ENCODE measurements at regions not wholly inside any gene's neighbourhood (a gene's known extent, or its start where the extent isn't known, plus 50 kb on each side); places are given as distances from the start of the nearest gene placed in this dataset.
A peak's percentile ranks its signal among the peaks of the same experiment; 100 is the strongest.

GRCh38 chr18:22637787-22638186 lies 220.1 kb upstream of the CTAGE1 start:
- Mint-ChIP-seq H3K4me1 (ENCODE audit: low read depth in 2 of 2) (no peaks in the 10 kb centered on the region), H3K4me3 (no peak overlapping the region), H3K27ac (no peak overlapping the region), H3K9me3 (peaks cover 0 to 2% of the 10 kb centered on the region in 2 donors), H3K27me3 (peaks cover 24 to 29% of the 10 kb centered on the region in 2 donors), H3K36me3 (ENCODE audit: insufficient read depth) (no peaks in the 10 kb centered on the region)
- ATAC-seq (replicated peaks) (no peak), DNase-seq (no peak)

- Mint-ChIP-seq H3K9me3 (peaks cover 0 to 2% of the 10 kb centered on the region in 2 donors), H3K36me3 (ENCODE audit: insufficient read depth) (no peaks in the 10 kb centered on the region), H3K27ac (no peak overlapping the region), H3K4me3 (no peak overlapping the region), H3K4me1 (ENCODE audit: low read depth in 2 of 2) (no peaks in the 10 kb centered on the region), H3K27me3 (peaks cover 23 to 33% of the 10 kb centered on the region in 2 donors)
- no peak for ATAC-seq (replicated peaks)
- DNase-seq, result no peak
Observed at GRCh38 chr18:22639026-22639463, 221.3 kb upstream of the CTAGE1 start.

- H3K4me3 Mint-ChIP-seq, result no peak overlapping the region
- DNase-seq (no peak), ATAC-seq (replicated peaks) (no peak)
- H3K4me1 Mint-ChIP-seq (ENCODE audit: low read depth in 2 of 2), result no peaks in the 10 kb centered on the region
- no peaks in the 10 kb centered on the region for H3K36me3 Mint-ChIP-seq (ENCODE audit: insufficient read depth)
- H3K27ac Mint-ChIP-seq, result no peak overlapping the region
- H3K27me3 Mint-ChIP-seq, result peaks cover 18 to 28% of the 10 kb centered on the region in 2 donors
- peaks cover 0 to 2% of the 10 kb centered on the region in 2 donors for H3K9me3 Mint-ChIP-seq
Observed at GRCh38 chr18:22639561-22639960, 221.8 kb upstream of the CTAGE1 start.

GRCh38 chr18:22640281-22640842 lies 222.6 kb upstream of the CTAGE1 start:
- ATAC-seq (replicated peaks) (no peak), DNase-seq (no peak)
- Mint-ChIP-seq H3K36me3 (ENCODE audit: insufficient read depth) (no peaks in the 10 kb centered on the region), H3K27ac (peak overlapping the region in 1 of 2 donors; percentile 65), H3K27me3 (peaks cover 16 to 29% of the 10 kb centered on the region in 2 donors), H3K9me3 (peaks cover 0 to 2% of the 10 kb centered on the region in 2 donors), H3K4me1 (ENCODE audit: low read depth in 2 of 2) (no peaks in the 10 kb centered on the region), H3K4me3 (no peak overlapping the region)

- Mint-ChIP-seq H3K27ac (no peak overlapping the region), H3K9me3 (peaks cover 0 to 2% of the 10 kb centered on the region in 2 donors), H3K4me1 (ENCODE audit: low read depth in 2 of 2) (no peaks in the 10 kb centered on the region), H3K36me3 (ENCODE audit: insufficient read depth) (no peaks in the 10 kb centered on the region), H3K27me3 (peaks cover 7 to 32% of the 10 kb centered on the region in 2 donors), H3K4me3 (no peak overlapping the region)
- no peak for DNase-seq
- ATAC-seq (replicated peaks), result no peak
Observed at GRCh38 chr18:22641958-22642357, 224.2 kb upstream of the CTAGE1 start.

GRCh38 chr18:22643731-22644130 lies 226.0 kb upstream of the CTAGE1 start:
- no peak for ATAC-seq (replicated peaks)
- H3K4me3 Mint-ChIP-seq, result no peak overlapping the region

GRCh38 chr18:22650247-22650646 lies 232.5 kb upstream of the CTAGE1 start:
- H3K27me3 Mint-ChIP-seq, result peaks cover 17 to 26% of the 10 kb centered on the region in 2 donors
- no peak overlapping the region for H3K4me3 Mint-ChIP-seq
- peaks cover 0 to 10% of the 10 kb centered on the region in 2 donors for H3K9me3 Mint-ChIP-seq
- H3K27ac Mint-ChIP-seq, result no peak overlapping the region
- ATAC-seq (replicated peaks) (no peak), DNase-seq (no peak)
- no peaks in the 10 kb centered on the region for H3K4me1 Mint-ChIP-seq (ENCODE audit: low read depth in 2 of 2)
- no peaks in the 10 kb centered on the region for H3K36me3 Mint-ChIP-seq (ENCODE audit: insufficient read depth)

More at GRCh38 chr18:22643731-22644130, 226.0 kb upstream of the CTAGE1 start:
- no peak for DNase-seq
- Mint-ChIP-seq H3K36me3 (ENCODE audit: insufficient read depth) (no peaks in the 10 kb centered on the region), H3K27me3 (peaks cover 0 to 19% of the 10 kb centered on the region in 2 donors), H3K27ac (no peak overlapping the region), H3K9me3 (no peaks in the 10 kb centered on the region), H3K4me1 (ENCODE audit: low read depth in 2 of 2) (no peaks in the 10 kb centered on the region)

- peaks cover 9 to 17% of the 10 kb centered on the region in 2 donors for H3K9me3 Mint-ChIP-seq
Observed at GRCh38 chr18:22657619-22658018, 239.9 kb upstream of the CTAGE1 start.

GRCh38 chr18:22658318-22658717 lies 240.6 kb upstream of the CTAGE1 start:
- DNase-seq (no peak), ATAC-seq (replicated peaks) (no peak)
- peaks cover 30 to 45% of the 10 kb centered on the region in 2 donors for H3K27me3 Mint-ChIP-seq
- no peaks in the 10 kb centered on the region for H3K36me3 Mint-ChIP-seq (ENCODE audit: insufficient read depth)
- no peaks in the 10 kb centered on the region for H3K4me1 Mint-ChIP-seq (ENCODE audit: low read depth in 2 of 2)
- H3K9me3 Mint-ChIP-seq, result peaks cover 11 to 17% of the 10 kb centered on the region in 2 donors
- no peak overlapping the region for H3K27ac Mint-ChIP-seq
- no peak overlapping the region for H3K4me3 Mint-ChIP-seq

More at GRCh38 chr18:22657619-22658018, 239.9 kb upstream of the CTAGE1 start:
- Mint-ChIP-seq H3K36me3 (ENCODE audit: insufficient read depth) (no peaks in the 10 kb centered on the region), H3K27ac (no peak overlapping the region), H3K4me3 (no peak overlapping the region), H3K4me1 (ENCODE audit: low read depth in 2 of 2) (no peaks in the 10 kb centered on the region), H3K27me3 (peaks cover 30 to 49% of the 10 kb centered on the region in 2 donors)
- no peak for DNase-seq
- ATAC-seq (replicated peaks), result no peak

- no peak for ATAC-seq (replicated peaks)
- H3K9me3 Mint-ChIP-seq, result peaks cover 4 to 6% of the 10 kb centered on the region in 2 donors
Observed at GRCh38 chr18:22663378-22663777, 245.7 kb upstream of the CTAGE1 start.

GRCh38 chr18:22666411-22666940 lies 248.8 kb upstream of the CTAGE1 start:
- H3K27ac Mint-ChIP-seq, result no peak overlapping the region
- H3K4me1 Mint-ChIP-seq (ENCODE audit: low read depth in 2 of 2), result no peaks in the 10 kb centered on the region
- DNase-seq (no peak), ATAC-seq (replicated peaks) (no peak)
- H3K27me3 Mint-ChIP-seq, result peaks cover 31 to 32% of the 10 kb centered on the region in 2 donors
- H3K9me3 Mint-ChIP-seq, result peaks cover 0 to 2% of the 10 kb centered on the region in 2 donors
- H3K36me3 Mint-ChIP-seq (ENCODE audit: insufficient read depth), result no peaks in the 10 kb centered on the region
- no peak overlapping the region for H3K4me3 Mint-ChIP-seq

More at GRCh38 chr18:22663378-22663777, 245.7 kb upstream of the CTAGE1 start:
- Mint-ChIP-seq H3K27ac (no peak overlapping the region), H3K27me3 (peaks cover 20 to 24% of the 10 kb centered on the region in 2 donors), H3K36me3 (ENCODE audit: insufficient read depth) (no peaks in the 10 kb centered on the region), H3K4me3 (no peak overlapping the region), H3K4me1 (ENCODE audit: low read depth in 2 of 2) (no peaks in the 10 kb centered on the region)
- DNase-seq, result no peak

GRCh38 chr18:22667156-22667555 lies 249.4 kb upstream of the CTAGE1 start:
- H3K9me3 Mint-ChIP-seq, result peaks cover 0 to 2% of the 10 kb centered on the region in 2 donors
- no peaks in the 10 kb centered on the region for H3K4me1 Mint-ChIP-seq (ENCODE audit: low read depth in 2 of 2)
- ATAC-seq (replicated peaks) (no peak), DNase-seq (no peak)
- no peak overlapping the region for H3K4me3 Mint-ChIP-seq
- no peak overlapping the region for H3K27ac Mint-ChIP-seq
- H3K27me3 Mint-ChIP-seq, result peaks cover 31 to 32% of the 10 kb centered on the region in 2 donors
- H3K36me3 Mint-ChIP-seq (ENCODE audit: insufficient read depth), result no peaks in the 10 kb centered on the region

- H3K4me3 Mint-ChIP-seq, result no peak overlapping the region
- H3K36me3 Mint-ChIP-seq (ENCODE audit: insufficient read depth), result no peaks in the 10 kb centered on the region
- H3K27ac Mint-ChIP-seq, result no peak overlapping the region
- peaks cover 0 to 2% of the 10 kb centered on the region in 2 donors for H3K9me3 Mint-ChIP-seq
- DNase-seq, result no peak
- peaks cover 31 to 32% of the 10 kb centered on the region in 2 donors for H3K27me3 Mint-ChIP-seq
- no peaks in the 10 kb centered on the region for H3K4me1 Mint-ChIP-seq (ENCODE audit: low read depth in 2 of 2)
- no peak for ATAC-seq (replicated peaks)
Observed at GRCh38 chr18:22667616-22668422, 250.1 kb upstream of the CTAGE1 start.

All from effector memory CD8-positive, alpha-beta T cell (primary cell).